K562 (cell line): ENCODE measurements at regions not wholly inside any gene's neighbourhood (a gene's known extent, or its start where the extent isn't known, plus 50 kb on each side); places are given as distances from the start of the nearest gene placed in this dataset.

ENCODE experiments used
- CHCHD3 ChIP-seq: fragments of 250-450 bp; sonication (Bioruptor Pico); IDR thresholded peaks from 2 replicates; pipeline ENCODE4 v2.1.2; 2022; ENCODE audit warnings: mild to moderate bottlenecking
- ELF4 ChIP-seq: fragments of 450-650 bp; formaldehyde crosslinking; IDR thresholded peaks from 2 replicates; pipeline ENCODE4 v1.4.0; 2022; ENCODE audit warnings: missing genetic modification characterization
- FOXJ3 ChIP-seq: sonication (generic); formaldehyde crosslinking; IDR thresholded peaks from 2 replicates; pipeline ENCODE4 v1.4.0; 2020; ENCODE audit warnings: mild to moderate bottlenecking, missing genetic modification reagents
- FOXK1 ChIP-seq: sonication (generic); formaldehyde crosslinking; IDR thresholded peaks from 2 replicates; pipeline ENCODE4 v1.8.0; 2022; ENCODE audit warnings: missing genetic modification reagents, mild to moderate bottlenecking, borderline replicate concordance
- FOXK2 ChIP-seq, 2 experiments: fragments of 450-650 bp; IDR thresholded peaks in 1 of 2; conservative IDR thresholded peaks in 1 of 2; 2 replicates each; pipeline ENCODE4 v1.6.1; 2016; ENCODE audit warnings: low read depth in 2 of 2, mild to moderate bottlenecking in 1 of 2
- FOXM1 ChIP-seq, 2 experiments: fragments of 450-650 bp in 1 of 2; sonication (generic) in 1 of 2; formaldehyde crosslinking in 1 of 2; IDR thresholded peaks; 2 replicates each; pipeline versions ENCODE4 v1.6.1 to v1.9.0; 2017 to 2022; ENCODE audit warnings: low read depth in 2 of 2, mild to moderate bottlenecking in 2 of 2, missing genetic modification reagents in 1 of 2, moderate library complexity in 1 of 2
- HIVEP1 ChIP-seq: fragments of 250-450 bp; sonication (Bioruptor Pico); IDR thresholded peaks from 2 replicates; pipeline ENCODE4 v1.4.0; 2020; ENCODE audit warnings: mild to moderate bottlenecking
- KAT2B ChIP-seq: IDR thresholded peaks from one replicate; pipeline ENCODE4 v1.6.1; 2012; ENCODE audit warnings: low read depth, mild to moderate bottlenecking, control low read depth, inconsistent platforms, low read length, moderate library complexity
- MAFF ChIP-seq: IDR thresholded peaks from 2 replicates; pipeline ENCODE4 v1.6.1; 2012; ENCODE audit warnings: low read length, improper control_type of control experiment
- MAX ChIP-seq: sonication (generic); formaldehyde crosslinking; IDR thresholded peaks from 2 replicates; pipeline ENCODE4 v1.9.0; 2022; ENCODE audit warnings: mild to moderate bottlenecking, missing genetic modification reagents
- MEF2A ChIP-seq: IDR thresholded peaks from 2 replicates; pipeline ENCODE4 v1.6.1; 2011; ENCODE audit warnings: low read depth, mild to moderate bottlenecking, low read length, moderate library complexity; ENCODE audit not compliant: control insufficient read depth
- NFE2L1 ChIP-seq: fragments of 450-650 bp; IDR thresholded peaks from 2 replicates; pipeline ENCODE4 v1.6.1; 2016; ENCODE audit warnings: missing genetic modification characterization, low read depth, mild to moderate bottlenecking, missing compliant biosample characterization, moderate library complexity, borderline replicate concordance
- NR0B1 ChIP-seq: fragments of 450-650 bp; IDR thresholded peaks from one replicate; pipeline ENCODE4 v1.6.1; 2018; ENCODE audit warnings: mild to moderate bottlenecking, moderate library complexity; ENCODE audit not compliant: partially characterized antibody
- RBBP5 ChIP-seq: fragments of 200-600 bp; sonication (generic); IDR thresholded peaks from 2 replicates; pipeline ENCODE4 v1.6.1; 2012; ENCODE audit warnings: borderline replicate concordance, mild to moderate bottlenecking, low read length, control low read depth, inconsistent platforms; ENCODE audit not compliant: insufficient read depth, poor library complexity, severe bottlenecking
- SMAD1 ChIP-seq: fragments of 150-350 bp; IDR thresholded peaks from 2 replicates; pipeline ENCODE4 v1.6.1; 2014; ENCODE audit warnings: low read length, low read depth; ENCODE audit not compliant: partially characterized antibody
- SREBF1 ChIP-seq: fragments of 150-350 bp; IDR thresholded peaks from 2 replicates; pipeline ENCODE4 v1.6.1; 2014; ENCODE audit warnings: antibody characterized with exemption, low read depth, low read length, borderline replicate concordance
- SRF ChIP-seq, 2 experiments: fragments of 250-450, 450-650 bp in 1 of 2; sonication (Bioruptor Pico) in 1 of 2; sonication (generic) in 1 of 2; formaldehyde crosslinking; IDR thresholded peaks; 2 replicates each; pipeline versions ENCODE4 v1.5.0 to v1.5.1; 2020 to 2022; ENCODE audit warnings: mild to moderate bottlenecking in 1 of 2, missing genetic modification reagents in 1 of 2
- TCFL5 ChIP-seq: fragments of 250-450 bp; sonication (Bioruptor Pico); conservative IDR thresholded peaks from 2 replicates; pipeline ENCODE4 v1.6.1; 2021; ENCODE audit warnings: mild to moderate bottlenecking, moderate library complexity, matching md5 sums
- ZFPM2 ChIP-seq: fragments of 250-450 bp; sonication (Bioruptor Pico); IDR thresholded peaks from 2 replicates; pipeline ENCODE4 v1.5.1; 2022; ENCODE audit warnings: mild to moderate bottlenecking
- ZNF507 ChIP-seq: conservative IDR thresholded peaks from 2 replicates; pipeline ENCODE4 v1.6.1; 2017; ENCODE audit warnings: missing genetic modification characterization, missing compliant biosample characterization
- ZNF785 ChIP-seq: fragments of 250-450 bp; sonication (Bioruptor Pico); IDR thresholded peaks from 2 replicates; pipeline ENCODE4 v1.4.0; 2020; ENCODE audit warnings: mild to moderate bottlenecking

- TF ChIP-seq NR0B1 (no peak), MEF2A (peak; percentile 14; the same call in 1 of the 2 replicates), FOXJ3 (no peak), ZFPM2 (CRISPR knock-in tag) (no peak), RBBP5 (peak; percentile 41), ZNF785 (no peak), ZNF507 (no peak), FOXK1 (CRISPR knock-in tag) (peak; percentile 77; the same call in 1 of the 2 replicates), FOXM1 (IDR thresholded peaks at IDR 0.05; ENCODE audit: low read depth) (no peak), FOXM1 (CRISPR knock-in tag; IDR thresholded peaks at IDR 0.05; ENCODE audit: low read depth) (peak; percentile 30; the same call in 1 of the 2 replicates), CHCHD3 (no peak), HIVEP1 (CRISPR knock-in tag) (no peak), TCFL5 (CRISPR knock-in tag) (no peak), SREBF1 (peak; percentile 44; the same call in 1 of the 2 replicates), NFE2L1 (tag) (no peak), KAT2B (no peak), SRF (CRISPR knock-in tag; IDR thresholded peaks at IDR 0.05) (peak in 1 of 2 experiments; percentile 86; a peak in 2 of 4 replicates), MAFF (no peak), SMAD1 (no peak), FOXK2 (conservative IDR thresholded peaks at IDR 0.05 in 1 of 2, IDR thresholded peaks at IDR 0.05 in 1 of 2; ENCODE audit: low read depth in 2 of 2) (peak; percentile 83 to 90; a peak in 3 of 4 replicates), MAX (CRISPR knock-in tag) (peak; percentile 90), ELF4 (CRISPR knock-in tag) (no peak)
These were observed 214.3 kb downstream of the C9orf50 start (continued) for GRCh38 chr9:129406278-129407225.
